Prostate gland (tissue), 2 donors: ENCODE measurements at regions not wholly inside any gene's neighbourhood (a gene's known extent, or its start where the extent isn't known, plus 50 kb on each side); places are given as distances from the start of the nearest gene placed in this dataset.
"Not testable (repeated sequence)": the region's sequence is repeated elsewhere in the genome, so short reads cannot be mapped to it uniquely, and the experiment has no call there.

Source experiments
- CTCF ChIP-seq, 4 experiments: fragments of 200-600 bp in 2 of 4; fragments of 450-650 bp in 2 of 4; sonication (generic) in 2 of 4; IDR thresholded peaks; 1 replicate in 3 of 4; 2 replicates in 1 of 4; pipeline ENCODE4 v1.5.1; 2016 to 2019; ENCODE audit warnings: antibody characterized with exemption in 4 of 4, mild to moderate bottlenecking in 2 of 4, moderate library complexity in 2 of 4
- POLR2A ChIP-seq: fragments of 450-650 bp; IDR thresholded peaks from one replicate; pipeline ENCODE4 v1.6.1; 2016; ENCODE audit warnings: antibody characterized with exemption, mild to moderate bottlenecking

GRCh38 chr14:48561438-48561837 is 886.0 kb upstream of the MDGA2 start:
- TF ChIP-seq CTCF (IDR thresholded peaks at IDR 0.05); POLR2A: not testable (repeated sequence)
